ENCODE measurements at regions not wholly inside any gene's neighbourhood (a gene's known extent, or its start where the extent isn't known, plus 50 kb on each side); places are given as distances from the start of the nearest gene placed in this dataset.

DNA sequence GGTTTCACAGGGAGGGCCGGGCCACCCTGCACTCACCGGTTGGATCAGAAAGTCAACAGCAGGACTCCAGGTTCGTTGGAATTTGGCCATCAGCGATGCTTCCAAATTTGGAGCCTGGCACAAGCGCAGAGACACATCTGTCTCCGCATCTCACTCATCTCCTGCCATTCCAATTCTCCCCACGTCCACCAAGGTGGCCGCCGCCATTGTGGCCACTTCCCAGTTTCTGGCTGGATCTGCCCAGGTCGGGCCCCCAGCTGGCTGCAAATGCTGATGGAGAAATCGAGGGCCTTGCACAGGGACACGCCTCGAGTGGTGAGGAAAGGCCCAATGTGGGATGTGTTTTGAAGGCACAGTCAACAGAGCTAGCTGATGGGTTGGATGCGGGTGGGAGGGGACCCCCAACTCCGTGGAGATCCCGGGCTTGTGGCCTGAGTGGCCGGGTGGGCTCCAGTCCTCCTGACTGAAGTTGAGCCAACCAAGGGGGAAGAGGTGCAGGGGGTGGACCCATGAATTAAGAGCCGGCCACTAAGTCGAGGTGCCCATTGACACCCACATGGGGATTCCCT is 102.7 kb downstream of the CRYAA start:
- DNase-seq, result no peak

DNA sequence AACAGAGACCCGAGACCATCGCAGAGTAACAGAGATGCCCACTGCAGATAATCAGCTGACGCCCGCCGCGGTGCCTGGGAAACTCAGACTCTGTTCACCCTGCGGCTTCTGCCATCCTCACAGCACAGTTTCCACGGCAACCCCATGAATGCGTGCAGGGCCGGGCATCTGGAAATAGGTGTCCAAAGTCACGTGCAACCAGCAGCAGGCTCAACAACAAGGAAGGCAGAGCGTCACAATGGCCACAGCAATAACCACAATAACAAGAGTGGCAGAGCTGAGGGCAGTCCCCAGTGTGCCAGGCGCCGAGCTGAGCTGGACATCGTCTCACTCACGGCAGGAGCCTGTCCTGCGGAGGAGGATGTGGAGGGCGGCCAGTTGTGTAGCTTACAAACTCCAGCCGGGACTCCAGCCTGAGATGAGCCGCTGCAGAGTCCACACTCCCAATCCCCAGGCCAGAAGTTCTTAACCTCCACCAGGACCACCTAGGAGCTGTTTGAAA is 102.0 kb downstream of the CRYAA start:
- no peak for DNase-seq

DNA sequence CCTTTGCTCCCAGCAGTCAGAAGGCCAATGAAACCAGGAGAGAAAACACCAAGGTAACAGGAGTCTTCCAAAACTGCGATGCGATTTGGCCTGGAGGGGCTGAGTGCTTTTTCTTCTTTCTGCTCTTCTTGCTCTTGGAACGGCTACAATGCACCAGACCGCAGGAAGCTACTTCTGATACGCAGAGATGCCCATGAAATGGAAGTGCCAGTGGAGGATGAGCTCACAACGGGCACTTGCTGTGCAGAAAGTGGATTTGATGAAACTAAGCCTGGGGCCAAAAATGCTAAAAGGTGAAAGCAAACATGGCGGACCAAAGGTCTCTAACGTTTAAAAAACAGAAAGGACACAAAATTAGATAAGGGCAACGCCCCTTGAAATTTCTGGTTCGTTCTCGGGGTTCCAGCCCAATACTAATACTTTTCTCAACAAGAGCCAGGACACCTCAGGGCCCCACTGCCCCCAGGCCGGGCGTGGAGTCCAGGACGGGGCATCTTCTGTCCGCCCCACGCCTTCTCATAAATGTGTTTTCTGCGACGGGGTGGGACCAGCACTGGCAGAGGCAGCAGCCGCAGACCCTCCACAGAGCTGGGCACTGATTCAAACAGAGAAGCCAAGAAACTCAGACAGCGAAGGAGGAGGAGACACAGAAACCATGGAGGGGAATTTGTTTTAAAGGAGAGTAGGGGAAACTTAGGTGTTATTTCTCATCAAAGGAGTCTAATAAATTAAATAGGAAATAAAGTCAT is 101.3 kb downstream of the CRYAA start:
- DNase-seq, result no peak

DNA sequence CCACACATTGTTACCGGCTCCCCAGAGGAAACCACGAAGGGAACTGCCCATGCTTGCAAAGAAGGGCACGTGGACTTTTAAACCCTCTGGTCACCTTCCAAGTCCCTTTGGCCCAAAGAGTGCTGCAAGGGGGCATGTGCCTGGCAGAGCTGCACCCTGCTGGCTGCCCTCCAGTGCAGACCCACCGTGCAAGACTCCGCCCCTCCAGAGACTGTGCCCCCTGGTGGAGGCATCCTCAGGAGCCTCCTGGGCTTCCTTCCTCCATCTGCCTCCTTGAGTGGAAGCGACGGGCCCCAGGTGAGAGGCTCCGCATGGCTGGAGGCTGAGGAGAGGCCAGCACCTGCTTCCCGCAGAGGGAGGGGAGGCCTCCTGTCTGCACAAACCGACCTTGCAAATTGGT is 100.6 kb downstream of the CRYAA start:
- DNase-seq, result no peak

DNA sequence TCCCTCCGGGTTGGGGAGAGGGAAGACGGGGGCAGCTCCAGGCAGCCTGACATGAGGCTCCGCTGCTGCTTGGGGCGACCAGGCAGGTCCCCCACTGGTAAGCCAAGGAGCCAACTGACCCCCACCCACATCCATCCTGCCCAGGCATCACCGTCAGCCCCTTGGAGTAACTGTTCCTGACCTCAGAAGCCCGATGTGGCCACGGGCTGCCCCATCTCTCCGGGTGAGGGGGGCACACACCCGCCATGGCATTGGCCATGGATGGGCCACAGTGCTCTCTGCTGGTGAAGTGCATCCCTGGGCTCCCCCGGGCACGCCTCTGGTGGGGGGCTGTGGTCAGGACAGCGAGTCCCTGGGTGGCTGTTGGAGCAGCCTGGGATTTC is 100.0 kb downstream of the CRYAA start:
- DNase-seq, result no peak

DNA sequence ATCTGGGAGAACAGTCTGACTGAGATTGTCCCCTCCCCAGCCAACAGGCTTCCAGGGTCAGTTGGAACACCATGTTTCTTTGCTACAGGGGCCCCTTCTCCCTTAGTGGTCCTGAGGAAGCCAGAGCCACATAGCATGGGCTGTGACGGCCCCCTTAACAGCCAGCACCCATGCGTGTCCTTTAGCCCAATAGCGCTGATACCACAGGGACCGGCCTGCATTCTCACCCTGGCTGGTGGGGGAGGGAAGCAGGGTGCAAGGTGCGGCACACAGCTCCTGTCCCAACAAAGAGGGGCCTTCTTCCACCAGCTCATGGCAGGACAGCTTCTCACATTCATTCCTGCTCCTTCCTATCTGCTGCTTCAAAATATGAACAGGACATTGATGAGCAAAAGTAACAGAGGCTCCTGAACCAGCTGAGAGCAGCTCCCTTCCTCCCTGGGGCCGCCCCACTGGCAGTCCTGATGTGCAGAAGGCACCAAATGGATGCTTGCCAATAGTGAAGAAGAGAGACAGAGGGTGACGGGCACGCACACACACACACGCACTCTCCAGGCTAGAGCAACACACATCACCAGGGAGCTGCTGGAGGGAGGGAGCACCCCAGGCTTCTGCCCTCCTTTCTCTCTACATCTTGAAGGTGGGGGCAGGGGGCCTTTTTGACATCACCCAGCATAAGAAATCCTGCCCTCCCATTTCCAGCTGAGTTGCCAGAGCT is 99.4 kb downstream of the CRYAA start:
- DNase-seq, result no peak

DNA sequence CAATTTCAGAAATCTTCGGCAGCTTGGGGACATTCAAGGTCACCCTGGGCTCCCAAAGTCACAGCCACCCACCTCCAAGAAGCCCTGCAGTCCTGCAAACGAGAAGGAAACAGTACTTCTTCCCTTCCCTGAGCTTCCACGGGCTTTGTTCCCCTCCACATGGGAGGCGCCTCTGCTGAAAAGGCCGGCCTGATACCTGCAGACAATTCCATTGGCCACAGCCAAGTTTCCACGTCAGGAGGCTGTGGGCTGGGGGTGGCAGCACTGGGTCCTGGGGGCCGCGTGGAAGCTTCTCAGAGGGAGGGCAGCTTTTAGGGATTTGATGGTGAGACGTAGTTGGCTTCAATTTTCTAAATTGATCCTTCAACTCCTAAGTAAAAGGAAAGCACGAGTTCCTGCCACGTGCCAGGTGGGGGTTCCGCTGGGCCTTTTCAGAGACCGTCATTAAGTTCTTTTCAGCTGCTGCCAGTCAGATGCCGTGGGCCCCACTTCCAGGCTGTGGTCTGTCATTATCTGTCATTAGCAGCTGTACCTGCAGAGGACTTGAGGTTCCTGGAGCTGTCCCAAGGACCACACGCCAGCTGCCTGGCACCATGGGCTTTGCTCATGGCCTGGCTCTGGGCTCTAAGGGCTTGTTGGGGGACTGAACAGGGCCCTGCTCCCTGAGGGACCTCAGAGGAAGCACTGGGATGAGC is 98.7 kb downstream of the CRYAA start:
- no peak for DNase-seq

DNA sequence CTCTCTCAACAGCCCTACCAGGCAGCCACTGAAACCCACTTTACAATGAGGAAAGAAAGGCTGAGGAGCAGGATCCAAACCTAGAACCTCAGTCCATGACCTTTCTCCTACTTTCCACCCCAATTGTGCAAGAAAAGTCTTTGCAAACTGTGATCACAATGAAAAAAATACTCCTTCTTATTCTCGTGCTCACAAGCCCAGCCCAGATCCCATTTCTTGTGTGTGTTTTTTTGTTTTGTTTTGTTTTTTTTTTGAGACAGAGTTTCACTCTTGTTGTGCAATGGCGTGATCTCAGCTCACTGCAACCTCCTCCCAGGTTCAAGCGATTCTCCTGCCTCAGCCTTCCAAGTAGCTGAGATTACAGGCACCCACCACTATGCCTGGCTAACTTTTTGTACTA is 97.7 kb downstream of the CRYAA start:
- no peak for DNase-seq

DNA sequence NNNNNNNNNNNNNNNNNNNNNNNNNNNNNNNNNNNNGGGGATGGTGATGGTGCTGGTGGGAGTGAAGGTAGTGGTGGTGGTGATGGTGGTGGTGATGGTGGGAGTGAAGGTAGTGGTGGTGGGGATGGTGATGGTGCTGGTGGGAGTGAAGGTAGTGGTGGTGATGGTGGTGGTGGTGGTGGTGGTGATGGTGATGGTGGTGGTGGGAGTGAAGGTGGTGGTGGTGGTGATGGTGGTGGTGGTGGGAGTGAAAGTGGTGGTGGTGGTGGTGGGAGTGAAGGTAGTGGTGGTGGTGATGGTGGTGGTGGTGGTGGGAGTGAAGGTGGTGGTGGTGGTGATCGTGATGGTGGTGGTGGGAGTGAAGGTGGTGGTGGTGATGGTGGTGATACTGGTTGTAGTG is 93.6 kb downstream of the CRYAA start:
- DNase-seq, result no peak

All from NCI-H1092 (cell line).